RWPE1 (cell line): ENCODE measurements at regions not wholly inside any gene's neighbourhood (a gene's known extent, or its start where the extent isn't known, plus 50 kb on each side); places are given as distances from the start of the nearest gene placed in this dataset.
A peak's percentile ranks its signal among the peaks of the same experiment; 100 is the strongest.
"Not testable (repeated sequence)": the region's sequence is repeated elsewhere in the genome, so short reads cannot be mapped to it uniquely, and the experiment has no call there.

ENCODE experiments used
- CTCF ChIA-PET: fragments of 350-600 bp; sonication (Branson Sonifier 250); formaldehyde crosslinking; extraction: SDS; loops from one replicate; lab custom pipeline; 2021; lab: Yijun Ruan, JAX
- POLR2A ChIA-PET: fragments of 400-600 bp; formaldehyde crosslinking; extraction: SDS; loops from one replicate; lab custom pipeline; 2020; ENCODE audit warnings: antibody characterized with exemption; ENCODE audit not compliant: low non-redundant PET; lab: Yijun Ruan, JAX
- DNase-seq: peaks from one replicate; pipeline ENCODE4 v3.0.0; 2012; ENCODE audit warnings: low spot score
- H3K27ac ChIP-seq: fragments of 450-650 bp; 2 replicates; pipeline ENCODE4 v1.5.1; 2017
- CTCF ChIP-seq: fragments of 450-650 bp; conservative IDR thresholded peaks from 2 replicates; pipeline ENCODE4 v1.5.1; 2017; ENCODE audit warnings: low read depth, mild to moderate bottlenecking

GRCh38 chr9:79481846-79482477 lies 89.8 kb upstream of the TLE4 start:
- no peak overlapping the region for H3K27ac ChIP-seq
- no peak for TF ChIP-seq CTCF
- CTCF ChIA-PET = no interaction called here
- POLR2A ChIA-PET = no interaction called here
- no peak for DNase-seq

GRCh38 chr9:79485258-79485657 lies 86.5 kb upstream of the TLE4 start:
- ChIA-PET POLR2A (no interaction called here), CTCF (no interaction called here)
- DNase-seq = no peak
- no peak overlapping the region for H3K27ac ChIP-seq
- TF ChIP-seq CTCF = no peak

- POLR2A ChIA-PET = no interaction called here
- no peak for TF ChIP-seq CTCF
- peak; percentile 35 for DNase-seq
- H3K27ac ChIP-seq = peak overlapping the region; percentile 63
- CTCF ChIA-PET = interaction anchor here (0.7 kb wide), 1 partner anchor 82 kb away, joined by 3 read pairs; the partner anchor contains the start of gene TLE4
These were observed 82.3 kb upstream of the TLE4 start for GRCh38 chr9:79489261-79490000.

- POLR2A ChIA-PET = no interaction called here
- CTCF ChIA-PET = interaction anchor here (0.6 kb wide), 2 partner anchors 12 to 64 kb away, joined by 3 read pairs; no protein-coding TSS in a partner anchor
- no peak for DNase-seq
- H3K27ac ChIP-seq = no peak overlapping the region
- TF ChIP-seq CTCF = no peak
These were observed 81.0 kb upstream of the TLE4 start for GRCh38 chr9:79490657-79491248.

- DNase-seq = no peak
- CTCF ChIA-PET = no interaction called here
- TF ChIP-seq CTCF = no peak
- POLR2A ChIA-PET = no interaction called here
- no peak overlapping the region for H3K27ac ChIP-seq
These were observed 79.4 kb upstream of the TLE4 start for GRCh38 chr9:79492092-79493009.

GRCh38 chr9:79500196-79500864 lies 71.4 kb upstream of the TLE4 start:
- POLR2A ChIA-PET, DNase-seq, H3K27ac ChIP-seq: not testable (repeated sequence)
- CTCF ChIA-PET = interaction anchor here (0.6 to 0.7 kb wide), 2 partner anchors 113 to 608 kb away, joined by 3 read pairs; no protein-coding TSS in a partner anchor
